ENCODE measurements at regions not wholly inside any gene's neighbourhood (a gene's known extent, or its start where the extent isn't known, plus 50 kb on each side); places are given as distances from the start of the nearest gene placed in this dataset.

DNA sequence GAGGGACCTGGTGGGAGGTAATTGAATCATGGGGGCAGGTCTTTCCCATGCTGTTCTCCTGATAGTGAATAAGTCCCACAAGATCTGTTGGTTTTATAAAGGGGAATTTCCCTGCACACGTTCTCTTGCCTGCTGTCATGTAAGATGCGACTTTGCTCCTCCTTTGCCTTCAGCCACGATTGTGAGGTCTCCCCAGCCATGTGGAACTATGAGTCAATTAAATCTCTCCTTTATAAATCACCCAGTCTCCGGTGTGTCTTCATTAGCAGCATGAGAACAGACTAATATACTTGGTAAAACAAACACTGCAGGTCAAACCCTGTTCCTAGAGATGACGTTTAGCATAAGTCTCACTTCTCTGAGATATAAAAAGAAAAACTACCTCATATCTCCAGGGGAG lies 148.3 kb downstream of the MATN1 start:
- TF ChIP-seq, protein P1, sequence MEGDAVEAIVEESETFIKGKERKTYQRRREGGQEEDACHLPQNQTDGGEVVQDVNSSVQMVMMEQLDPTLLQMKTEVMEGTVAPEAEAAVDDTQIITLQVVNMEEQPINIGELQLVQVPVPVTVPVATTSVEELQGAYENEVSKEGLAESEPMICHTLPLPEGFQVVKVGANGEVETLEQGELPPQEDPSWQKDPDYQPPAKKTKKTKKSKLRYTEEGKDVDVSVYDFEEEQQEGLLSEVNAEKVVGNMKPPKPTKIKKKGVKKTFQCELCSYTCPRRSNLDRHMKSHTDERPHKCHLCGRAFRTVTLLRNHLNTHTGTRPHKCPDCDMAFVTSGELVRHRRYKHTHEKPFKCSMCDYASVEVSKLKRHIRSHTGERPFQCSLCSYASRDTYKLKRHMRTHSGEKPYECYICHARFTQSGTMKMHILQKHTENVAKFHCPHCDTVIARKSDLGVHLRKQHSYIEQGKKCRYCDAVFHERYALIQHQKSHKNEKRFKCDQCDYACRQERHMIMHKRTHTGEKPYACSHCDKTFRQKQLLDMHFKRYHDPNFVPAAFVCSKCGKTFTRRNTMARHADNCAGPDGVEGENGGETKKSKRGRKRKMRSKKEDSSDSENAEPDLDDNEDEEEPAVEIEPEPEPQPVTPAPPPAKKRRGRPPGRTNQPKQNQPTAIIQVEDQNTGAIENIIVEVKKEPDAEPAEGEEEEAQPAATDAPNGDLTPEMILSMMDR (IDR thresholded peaks at IDR 0.05): no peak
- TF ChIP-seq EZH2 (IDR thresholded peaks at IDR 0.05) (no peak), EZH2phosphoT487 (IDR thresholded peaks at IDR 0.05) (no peak)

All from neural progenitor cell (in vitro differentiated cells).